ENCODE measurements at regions not wholly inside any gene's neighbourhood (a gene's known extent, or its start where the extent isn't known, plus 50 kb on each side); places are given as distances from the start of the nearest gene placed in this dataset.

GRCh38 chr2:242029422-242030225 lies 160.1 kb downstream of the RTP5 start:
- TF ChIP-seq CTCF (IDR thresholded peaks at IDR 0.05; ENCODE audit: unreplicated experiment in 3 of 3): no peak
- H3K36me3 Mint-ChIP-seq (ENCODE audit: low read depth): no peaks in the 10 kb centered on the region
- peaks cover 10% of the 10 kb centered on the region for H3K4me1 Mint-ChIP-seq
- peaks cover 42% of the 10 kb centered on the region for H3K27me3 Mint-ChIP-seq (ENCODE audit: low read depth)
- H3K27ac Mint-ChIP-seq: no peak overlapping the region
- no peak overlapping the region for H3K4me3 Mint-ChIP-seq
- no peaks in the 10 kb centered on the region for H3K9me3 Mint-ChIP-seq

- Mint-ChIP-seq H3K36me3 (ENCODE audit: low read depth) (no peaks in the 10 kb centered on the region), H3K4me3 (no peak overlapping the region), H3K9me3 (no peaks in the 10 kb centered on the region), H3K27ac (no peak overlapping the region), H3K27me3 (ENCODE audit: low read depth) (peaks cover 39% of the 10 kb centered on the region), H3K4me1 (peaks cover 10% of the 10 kb centered on the region)
- TF ChIP-seq CTCF (IDR thresholded peaks at IDR 0.05; ENCODE audit: unreplicated experiment in 3 of 3): no peak
Observed at GRCh38 chr2:242030226-242030575, 160.7 kb downstream of the RTP5 start.

GRCh38 chr2:242030858-242031257 lies 161.3 kb downstream of the RTP5 start:
- H3K27me3 Mint-ChIP-seq (ENCODE audit: low read depth): peaks cover 39% of the 10 kb centered on the region
- H3K9me3 Mint-ChIP-seq: no peaks in the 10 kb centered on the region
- H3K36me3 Mint-ChIP-seq (ENCODE audit: low read depth): no peaks in the 10 kb centered on the region
- TF ChIP-seq CTCF (IDR thresholded peaks at IDR 0.05; ENCODE audit: unreplicated experiment in 3 of 3): no peak
- H3K27ac Mint-ChIP-seq: no peak overlapping the region
- H3K4me3 Mint-ChIP-seq: no peak overlapping the region
- H3K4me1 Mint-ChIP-seq: peaks cover 10% of the 10 kb centered on the region

- Mint-ChIP-seq H3K4me1 (peaks cover 7% of the 10 kb centered on the region), H3K9me3 (no peaks in the 10 kb centered on the region), H3K27me3 (ENCODE audit: low read depth) (peaks cover 39% of the 10 kb centered on the region), H3K36me3 (ENCODE audit: low read depth) (no peaks in the 10 kb centered on the region), H3K4me3 (no peak overlapping the region), H3K27ac (no peak overlapping the region)
- TF ChIP-seq CTCF (IDR thresholded peaks at IDR 0.05; ENCODE audit: unreplicated experiment in 3 of 3): no peak
Observed at GRCh38 chr2:242031481-242032019, 162.0 kb downstream of the RTP5 start.

- H3K4me1 Mint-ChIP-seq: no peaks in the 10 kb centered on the region
- no peak overlapping the region for H3K4me3 Mint-ChIP-seq
- no peak for TF ChIP-seq CTCF (IDR thresholded peaks at IDR 0.05; ENCODE audit: unreplicated experiment in 3 of 3)
- H3K27me3 Mint-ChIP-seq (ENCODE audit: low read depth): peaks cover 48% of the 10 kb centered on the region
- H3K36me3 Mint-ChIP-seq (ENCODE audit: low read depth): no peaks in the 10 kb centered on the region
- H3K27ac Mint-ChIP-seq: no peak overlapping the region
- no peaks in the 10 kb centered on the region for H3K9me3 Mint-ChIP-seq
Observed at GRCh38 chr2:242032780-242033656, 163.5 kb downstream of the RTP5 start.
